Suppressor macrophage treated with lipopolysaccharide for 4 hours (primary cell): ENCODE measurements at regions not wholly inside any gene's neighbourhood (a gene's known extent, or its start where the extent isn't known, plus 50 kb on each side); places are given as distances from the start of the nearest gene placed in this dataset.
"Not testable (repeated sequence)": the region's sequence is repeated elsewhere in the genome, so short reads cannot be mapped to it uniquely, and the experiment has no call there.

Experiments
- DNase-seq: peaks from one replicate; pipeline ENCODE4 v3.0.0-alpha.2; 2020

- not testable (repeated sequence) for DNase-seq
These were observed 315.2 kb downstream of the SV2B start for GRCh38 chr15:91415258-91415657.

GRCh38 chr15:91420689-91421088 lies 320.6 kb downstream of the SV2B start:
- no peak for DNase-seq

DNA sequence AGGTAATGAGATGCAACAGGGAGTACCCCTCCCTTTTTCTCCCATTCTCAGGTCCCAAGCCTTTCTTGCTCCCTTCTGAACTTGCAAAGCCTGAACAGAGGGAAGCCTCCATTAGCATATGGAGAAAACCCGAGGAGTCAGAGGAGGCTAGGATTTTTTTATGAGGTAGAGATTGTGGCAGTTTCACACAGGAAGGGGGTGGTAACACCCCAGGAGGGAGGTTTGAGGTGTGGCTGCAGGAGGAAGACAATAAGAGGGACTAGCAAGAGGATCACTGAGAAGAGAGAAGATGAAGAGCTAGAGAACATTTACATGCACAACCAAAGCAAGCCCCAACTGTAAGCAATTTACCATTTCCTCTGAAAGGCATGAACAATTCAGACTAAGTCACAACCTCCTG lies 322.7 kb downstream of the SV2B start:
- no peak for DNase-seq

GRCh38 chr15:91424001-91424400 lies 323.9 kb downstream of the SV2B start:
- DNase-seq: no peak

DNA sequence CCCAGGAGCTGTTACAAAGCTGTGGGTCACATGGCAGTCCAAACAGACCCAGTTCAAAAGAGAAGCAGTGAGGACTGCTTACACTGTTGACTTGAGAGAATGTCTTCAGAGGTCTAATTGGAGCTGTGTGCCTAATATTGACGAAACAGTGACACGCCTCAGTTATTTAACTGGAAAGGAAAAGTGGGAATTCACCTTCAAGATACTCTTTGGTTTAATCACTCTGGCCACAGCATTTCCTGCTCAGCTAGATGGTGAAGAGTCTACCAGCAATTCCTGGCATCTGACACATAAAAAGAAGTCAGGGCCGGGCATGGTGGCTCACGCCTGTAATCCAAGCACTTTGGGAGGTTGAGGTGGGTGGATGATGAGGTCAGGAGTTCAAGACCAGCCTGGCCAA lies 326.4 kb downstream of the SV2B start:
- peak; percentile 7 for DNase-seq

DNA sequence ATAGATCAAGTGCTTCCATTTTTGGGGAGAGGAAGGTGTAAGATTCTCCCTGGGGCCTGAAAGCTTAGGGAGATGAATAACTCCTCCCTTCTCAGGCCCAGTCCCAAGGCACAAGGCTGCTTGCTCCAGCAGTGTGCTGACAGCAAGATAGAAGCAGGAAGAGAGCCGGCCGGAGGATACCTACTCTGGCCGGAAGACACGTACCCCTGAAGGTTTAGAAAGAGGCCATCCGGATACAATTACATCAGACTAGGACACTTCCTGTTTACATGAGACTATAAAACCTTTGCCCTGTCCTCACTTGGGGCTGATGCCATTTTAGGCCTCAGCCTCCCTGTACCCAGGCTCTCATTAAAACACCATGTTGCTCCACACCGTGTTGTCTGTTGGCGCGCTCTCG lies 329.9 kb downstream of the SV2B start:
- no peak for DNase-seq

DNA sequence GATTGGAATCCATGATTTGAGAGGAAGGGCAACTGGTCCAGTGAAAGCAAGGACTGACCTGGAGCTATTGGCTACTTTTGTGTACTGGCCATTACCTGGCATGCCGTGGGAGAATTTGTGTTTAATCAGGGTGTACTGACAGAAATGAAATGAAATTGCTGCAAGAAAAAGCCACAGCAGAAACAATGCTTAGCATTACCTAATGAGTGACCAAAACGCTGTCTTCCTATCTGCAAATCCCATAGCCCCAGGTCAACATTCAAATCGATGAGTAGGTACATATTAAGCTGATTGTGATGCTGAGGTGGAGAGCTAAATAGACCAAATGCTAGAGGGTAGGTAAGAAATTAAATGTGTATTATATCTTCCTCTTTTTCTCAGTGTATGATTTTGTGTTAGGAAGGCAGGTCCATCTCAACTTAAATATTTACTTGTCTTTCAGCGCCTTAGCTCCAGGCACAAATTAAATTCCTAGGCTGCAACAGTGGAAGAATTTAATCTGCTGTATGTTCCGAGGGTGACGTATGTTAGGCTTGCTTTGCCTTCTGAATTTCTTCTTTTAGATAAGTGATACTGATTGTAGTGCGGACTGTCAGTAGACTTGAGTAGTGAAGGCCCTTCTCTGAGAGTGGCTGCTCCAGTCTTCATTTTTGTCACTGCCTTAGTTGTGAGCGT lies 331.1 kb downstream of the SV2B start:
- DNase-seq: no peak

- DNase-seq: no peak
These were observed 335.1 kb downstream of the SV2B start for GRCh38 chr15:91435113-91435512.

GRCh38 chr15:91444656-91445055 lies 344.6 kb downstream of the SV2B start:
- DNase-seq: no peak

DNA sequence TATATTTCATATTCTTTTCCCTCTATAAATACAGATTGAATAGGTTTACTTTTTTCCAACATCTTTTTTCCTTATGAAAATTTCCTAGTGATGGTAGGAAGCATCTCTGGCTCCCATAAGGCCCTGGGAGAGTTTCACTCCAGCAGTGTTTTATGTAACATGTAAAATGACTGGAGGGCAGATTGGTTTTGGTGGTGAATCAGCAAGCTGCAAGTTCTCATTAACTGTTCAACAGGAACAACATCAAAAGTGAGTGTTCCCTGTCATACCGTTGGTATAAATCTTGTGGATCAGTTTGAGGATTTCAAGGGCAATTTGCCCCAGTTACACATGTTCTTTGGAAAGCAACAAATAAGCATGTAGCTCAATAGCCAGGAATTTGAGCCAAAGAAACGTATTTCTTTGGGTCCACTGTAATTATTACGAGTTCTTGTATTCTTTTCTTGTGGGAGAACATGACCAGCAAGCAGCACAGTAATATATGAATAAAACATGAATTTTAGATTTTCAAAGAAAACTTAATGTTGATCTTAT lies 345.7 kb downstream of the SV2B start:
- no peak for DNase-seq

DNA sequence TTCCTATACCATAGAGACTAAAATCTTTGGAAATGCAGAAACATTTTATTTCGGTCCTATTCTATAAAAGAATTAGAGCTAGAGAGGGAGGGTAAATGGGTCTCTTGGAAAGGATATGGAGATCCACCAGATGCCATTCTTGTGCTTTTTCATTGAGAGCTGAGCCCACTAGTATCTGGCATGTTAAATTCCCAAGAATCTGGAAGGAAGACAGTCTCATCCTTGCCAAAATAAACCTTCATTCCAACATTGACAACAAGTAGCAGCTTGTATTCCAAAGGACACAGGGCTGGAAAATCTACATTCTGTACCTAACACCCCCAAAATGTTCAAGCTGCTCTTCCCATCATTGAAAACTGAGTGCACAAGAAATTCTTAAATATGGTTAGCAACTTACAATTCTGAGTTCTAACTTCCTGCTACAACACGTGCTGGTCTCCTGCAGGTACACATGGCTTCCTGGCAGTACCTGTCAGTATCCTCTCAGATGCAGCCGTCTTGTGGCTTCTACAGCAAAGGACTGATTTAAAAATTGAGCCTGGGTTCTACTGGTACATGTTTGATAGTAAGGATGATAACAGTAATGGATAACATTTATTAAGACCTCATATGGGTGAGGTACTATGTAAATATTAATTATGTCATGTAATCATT lies 348.1 kb downstream of the SV2B start:
- no peak for DNase-seq

- DNase-seq: not testable (repeated sequence)
These were observed 353.3 kb downstream of the SV2B start for GRCh38 chr15:91453376-91453775.

- no peak for DNase-seq
These were observed 356.2 kb downstream of the SV2B start for GRCh38 chr15:91456251-91456718.

- DNase-seq: no peak
These were observed 356.9 kb downstream of the SV2B start for GRCh38 chr15:91456921-91457320.

- no peak for DNase-seq
These were observed 361.3 kb downstream of the SV2B start for GRCh38 chr15:91461377-91461776.

DNA sequence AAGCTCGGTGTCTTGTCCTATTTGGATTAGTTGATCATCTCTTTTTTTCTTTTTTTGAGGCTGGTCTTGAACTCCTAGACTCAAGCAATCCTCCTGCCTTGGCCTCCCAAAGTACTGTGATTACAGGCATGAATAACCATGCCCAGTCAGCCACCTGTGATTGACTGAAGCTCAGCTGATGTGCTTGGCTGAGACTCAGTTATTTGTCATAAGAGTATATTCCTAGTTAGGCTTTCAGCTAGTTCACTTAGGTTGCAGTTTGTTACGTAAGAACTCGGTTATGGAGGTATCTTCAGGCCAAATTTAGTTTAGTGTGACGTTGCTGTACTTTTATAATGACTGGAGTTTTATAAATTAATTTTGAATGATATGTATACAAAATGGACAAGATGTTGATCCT lies 365.0 kb downstream of the SV2B start:
- no peak for DNase-seq

DNA sequence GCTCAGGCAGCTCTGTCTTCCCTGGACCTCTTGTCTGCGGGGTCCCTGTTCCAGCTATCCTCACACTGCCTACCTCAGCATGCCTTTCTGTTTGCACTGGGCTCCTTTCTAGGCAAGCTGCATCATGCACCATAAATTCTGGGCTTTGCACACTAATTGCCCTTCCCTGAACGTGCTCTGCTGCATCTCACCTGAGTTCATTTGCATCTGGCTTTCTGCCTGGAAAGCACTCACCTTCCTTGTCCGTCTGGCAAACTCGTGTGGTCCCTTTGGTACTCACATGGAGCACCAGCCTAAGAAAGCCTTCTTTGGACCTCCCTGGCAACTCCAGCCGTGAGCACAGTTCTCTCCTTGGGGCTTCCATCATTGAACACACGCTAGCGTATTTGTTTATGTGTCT lies 365.6 kb downstream of the SV2B start:
- DNase-seq: no peak

- no peak for DNase-seq
These were observed 369.0 kb downstream of the SV2B start for GRCh38 chr15:91468871-91469580.

- DNase-seq: no peak
These were observed 369.8 kb downstream of the SV2B start for GRCh38 chr15:91469632-91470567.

DNA sequence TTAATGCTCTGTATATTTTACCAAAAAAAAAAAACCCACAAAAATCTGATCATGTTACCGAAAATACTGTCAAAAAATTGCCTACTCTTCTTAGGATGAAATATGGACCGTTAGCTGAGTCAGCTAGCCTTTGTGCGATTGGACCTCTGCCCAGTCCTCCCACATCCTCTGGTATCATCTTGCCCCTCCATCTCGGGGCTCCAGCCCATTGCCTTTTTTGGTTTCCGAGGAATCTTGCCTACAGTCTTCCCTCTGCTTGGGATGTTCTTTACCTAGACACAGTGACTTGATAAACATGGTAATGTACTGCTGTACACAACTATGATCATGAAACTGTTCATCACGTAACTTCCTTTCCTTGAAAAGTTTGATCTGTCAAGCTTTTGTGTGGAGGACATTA lies 371.4 kb downstream of the SV2B start:
- DNase-seq: no peak

- peak; percentile 21 for DNase-seq
These were observed 372.3 kb downstream of the SV2B start for GRCh38 chr15:91472316-91472756.

- no peak for DNase-seq
These were observed 374.0 kb downstream of the SV2B start for GRCh38 chr15:91473894-91474545.
